NB4 (cell line): ENCODE measurements at regions not wholly inside any gene's neighbourhood (a gene's known extent, or its start where the extent isn't known, plus 50 kb on each side); places are given as distances from the start of the nearest gene placed in this dataset.

Experiments
- DNase-seq: peaks from one replicate; pipeline ENCODE4 v3.0.0; 2010; ENCODE audit warnings: low read depth
- H3K4me3 ChIP-seq: one replicate; pipeline ENCODE4 v1.5.1; 2011; ENCODE audit warnings: mild to moderate bottlenecking, low read depth, low read length, moderate library complexity
- CTCF ChIP-seq: IDR thresholded peaks from one replicate; pipeline ENCODE4 v1.5.1; 2012; ENCODE audit warnings: low read depth, low read length
- MAX ChIP-seq: IDR thresholded peaks from 2 replicates; pipeline ENCODE4 v1.6.1; 2011; ENCODE audit warnings: low read depth, low read length
- MYC ChIP-seq: IDR thresholded peaks from 2 replicates; pipeline ENCODE4 v1.6.1; 2011; ENCODE audit warnings: low read depth, low read length
- POLR2A ChIP-seq: IDR thresholded peaks from 2 replicates; pipeline ENCODE4 v1.6.1; 2011; ENCODE audit warnings: mild to moderate bottlenecking; ENCODE audit not compliant: insufficient read length; ENCODE audit errors: extremely low read depth

- TF ChIP-seq POLR2A, result no peak
- TF ChIP-seq CTCF, result peak; percentile 76
- no peak overlapping the region for H3K4me3 ChIP-seq
- DNase-seq, result peak; percentile 84
Measured at GRCh38 chr9:115591584-115591984, 473.6 kb upstream of the TNC start.

- peak; percentile 32 for DNase-seq
- TF ChIP-seq MAX, result no peak
- TF ChIP-seq CTCF, result peak; percentile 42
- TF ChIP-seq MYC, result no peak
- TF ChIP-seq POLR2A, result no peak
- H3K4me3 ChIP-seq, result no peak overlapping the region
Measured at GRCh38 chr9:115593587-115594091, 475.7 kb upstream of the TNC start.

- TF ChIP-seq MYC (no peak), POLR2A (no peak), CTCF (no peak), MAX (no peak)
- DNase-seq, result no peak
- no peak overlapping the region for H3K4me3 ChIP-seq
Measured at GRCh38 chr9:115594557-115594956, 476.6 kb upstream of the TNC start.

- TF ChIP-seq POLR2A (no peak), MYC (no peak), CTCF (no peak), MAX (no peak)
- no peak overlapping the region for H3K4me3 ChIP-seq
- DNase-seq, result no peak
Measured at GRCh38 chr9:115596021-115596745, 478.2 kb upstream of the TNC start.

GRCh38 chr9:115596746-115597080 lies 478.8 kb upstream of the TNC start:
- no peak for DNase-seq
- TF ChIP-seq MAX (no peak), MYC (no peak), POLR2A (no peak), CTCF (no peak)
- no peak overlapping the region for H3K4me3 ChIP-seq
